Duodenal mucosa (tissue), 2 donors: ENCODE measurements at regions not wholly inside any gene's neighbourhood (a gene's known extent, or its start where the extent isn't known, plus 50 kb on each side); places are given as distances from the start of the nearest gene placed in this dataset.

ENCODE experiments used
- H3K27ac ChIP-seq: one replicate; pipeline ENCODE4 v1.7.0; 2013; ENCODE audit warnings: low read depth, low read length
- H3K27me3 ChIP-seq, 2 donors: one replicate each; pipeline ENCODE4 v1.7.0; 2013; ENCODE audit warnings: low read length in 2 of 2, control low read depth in 1 of 2; ENCODE audit not compliant: insufficient read depth in 2 of 2, control insufficient read depth in 1 of 2
- H3K36me3 ChIP-seq, 2 donors: one replicate each; pipeline ENCODE4 v1.7.0; 2013; ENCODE audit warnings: low read length in 2 of 2, control low read depth in 1 of 2; ENCODE audit not compliant: insufficient read depth in 2 of 2, control insufficient read depth in 1 of 2
- H3K4me1 ChIP-seq, 2 donors: one replicate each; pipeline ENCODE4 v1.7.0; 2013; ENCODE audit warnings: low read length in 2 of 2, control low read depth in 1 of 2; ENCODE audit not compliant: insufficient read depth in 2 of 2, control insufficient read depth in 1 of 2
- H3K4me3 ChIP-seq, 2 donors: one replicate each; pipeline ENCODE4 v1.7.0; 2013; ENCODE audit warnings: low read length in 2 of 2, low read depth in 1 of 2
- H3K9ac ChIP-seq, 2 donors: one replicate each; pipeline ENCODE4 v1.7.0; 2013; ENCODE audit warnings: low read length in 2 of 2, low read depth in 1 of 2
- H3K9me3 ChIP-seq, 2 donors: one replicate each; pipeline ENCODE4 v1.7.0; 2013; ENCODE audit warnings: low read length in 2 of 2, control low read depth in 1 of 2; ENCODE audit not compliant: control insufficient read depth in 1 of 2

GRCh38 chr9:86600291-86600690 is 246.1 kb upstream of the TUT7 start:
- no peaks in the 10 kb centered on the region for H3K36me3 ChIP-seq
- H3K27ac ChIP-seq: no peak overlapping the region
- H3K4me1 ChIP-seq: no peaks in the 10 kb centered on the region
- no peak overlapping the region for H3K9ac ChIP-seq
- H3K4me3 ChIP-seq: no peak overlapping the region
- H3K9me3 ChIP-seq: no peaks in the 10 kb centered on the region
- H3K27me3 ChIP-seq: peaks cover 0 to 7% of the 10 kb centered on the region in 2 donors

GRCh38 chr9:86599561-86599960 is 245.4 kb upstream of the TUT7 start:
- Histone ChIP-seq H3K27me3 (peaks cover 0 to 7% of the 10 kb centered on the region in 2 donors), H3K9ac (no peak overlapping the region), H3K4me3 (no peak overlapping the region), H3K9me3 (no peaks in the 10 kb centered on the region), H3K36me3 (no peaks in the 10 kb centered on the region), H3K4me1 (no peaks in the 10 kb centered on the region), H3K27ac (no peak overlapping the region)

GRCh38 chr9:86598411-86599239 is 244.4 kb upstream of the TUT7 start:
- Histone ChIP-seq H3K27me3 (peaks cover 0 to 4% of the 10 kb centered on the region in 2 donors), H3K27ac (no peak overlapping the region), H3K36me3 (no peaks in the 10 kb centered on the region), H3K4me1 (no peaks in the 10 kb centered on the region), H3K4me3 (no peak overlapping the region), H3K9me3 (no peaks in the 10 kb centered on the region), H3K9ac (no peak overlapping the region)

- no peak overlapping the region for H3K9ac ChIP-seq
- peaks cover 0 to 4% of the 10 kb centered on the region in 2 donors for H3K27me3 ChIP-seq
- H3K4me3 ChIP-seq: no peak overlapping the region
- no peaks in the 10 kb centered on the region for H3K36me3 ChIP-seq
- H3K9me3 ChIP-seq: no peaks in the 10 kb centered on the region
- H3K27ac ChIP-seq: no peak overlapping the region
- H3K4me1 ChIP-seq: no peaks in the 10 kb centered on the region
Observed at GRCh38 chr9:86594724-86595123, 240.5 kb upstream of the TUT7 start.

GRCh38 chr9:86591472-86591871 is 237.3 kb upstream of the TUT7 start:
- Histone ChIP-seq H3K9me3 (no peaks in the 10 kb centered on the region), H3K9ac (no peak overlapping the region), H3K4me3 (no peak overlapping the region), H3K36me3 (no peaks in the 10 kb centered on the region), H3K4me1 (no peaks in the 10 kb centered on the region), H3K27me3 (peaks cover 0 to 4% of the 10 kb centered on the region in 2 donors), H3K27ac (no peak overlapping the region)

- no peaks in the 10 kb centered on the region for H3K9me3 ChIP-seq
- H3K9ac ChIP-seq: no peak overlapping the region
Observed at GRCh38 chr9:86589730-86590129, 235.5 kb upstream of the TUT7 start.

GRCh38 chr9:86589273-86589672 is 235.1 kb upstream of the TUT7 start:
- H3K27ac ChIP-seq: no peak overlapping the region
- H3K4me3 ChIP-seq: no peak overlapping the region
- no peak overlapping the region for H3K9ac ChIP-seq
- no peaks in the 10 kb centered on the region for H3K27me3 ChIP-seq
- H3K9me3 ChIP-seq: no peaks in the 10 kb centered on the region
- H3K36me3 ChIP-seq: no peaks in the 10 kb centered on the region
- peaks cover 0 to 3% of the 10 kb centered on the region in 2 donors for H3K4me1 ChIP-seq

More at GRCh38 chr9:86589730-86590129, 235.5 kb upstream of the TUT7 start:
- H3K27ac ChIP-seq: no peak overlapping the region
- H3K4me1 ChIP-seq: peaks cover 0 to 3% of the 10 kb centered on the region in 2 donors
- H3K27me3 ChIP-seq: no peaks in the 10 kb centered on the region
- H3K36me3 ChIP-seq: no peaks in the 10 kb centered on the region
- H3K4me3 ChIP-seq: no peak overlapping the region

- no peak overlapping the region for H3K9ac ChIP-seq
- no peaks in the 10 kb centered on the region for H3K9me3 ChIP-seq
- H3K36me3 ChIP-seq: no peaks in the 10 kb centered on the region
- peaks cover 0 to 3% of the 10 kb centered on the region in 2 donors for H3K4me1 ChIP-seq
- H3K4me3 ChIP-seq: no peak overlapping the region
- H3K27me3 ChIP-seq: no peaks in the 10 kb centered on the region
- H3K27ac ChIP-seq: no peak overlapping the region
Observed at GRCh38 chr9:86586144-86586494, 231.9 kb upstream of the TUT7 start.

GRCh38 chr9:86585422-86586143 is 231.4 kb upstream of the TUT7 start:
- Histone ChIP-seq H3K4me3 (peak overlapping the region in 1 of 2 donors; percentile 42), H3K36me3 (no peaks in the 10 kb centered on the region), H3K9me3 (no peaks in the 10 kb centered on the region), H3K27me3 (no peaks in the 10 kb centered on the region), H3K9ac (no peak overlapping the region), H3K4me1 (peaks cover 0 to 3% of the 10 kb centered on the region in 2 donors), H3K27ac (no peak overlapping the region)

- H3K4me3 ChIP-seq: no peak overlapping the region
Observed at GRCh38 chr9:86580688-86581087, 226.5 kb upstream of the TUT7 start.

More at GRCh38 chr9:86580688-86581087, 226.5 kb upstream of the TUT7 start:
- no peaks in the 10 kb centered on the region for H3K9me3 ChIP-seq
- no peaks in the 10 kb centered on the region for H3K4me1 ChIP-seq
- no peak overlapping the region for H3K27ac ChIP-seq
- no peak overlapping the region for H3K9ac ChIP-seq
- no peaks in the 10 kb centered on the region for H3K27me3 ChIP-seq
- no peaks in the 10 kb centered on the region for H3K36me3 ChIP-seq
